HEK293T (cell line): ENCODE measurements at regions not wholly inside any gene's neighbourhood (a gene's known extent, or its start where the extent isn't known, plus 50 kb on each side); places are given as distances from the start of the nearest gene placed in this dataset.

Source experiments
- CTBP1 ChIP-seq: fragments of 450-650 bp; IDR thresholded peaks from 2 replicates; pipeline ENCODE4 v1.6.1; 2016; ENCODE audit warnings: borderline replicate concordance
- ELF4 ChIP-seq: fragments of 450-650 bp; IDR thresholded peaks from 2 replicates; pipeline ENCODE4 v1.6.1; 2017; ENCODE audit warnings: antibody characterized with exemption
- FOXM1 ChIP-seq: fragments of 450-650 bp; IDR thresholded peaks from 2 replicates; pipeline ENCODE4 v1.6.1; 2017; ENCODE audit warnings: mild to moderate bottlenecking, borderline replicate concordance
- L3MBTL2 ChIP-seq: fragments of 450-650 bp; conservative IDR thresholded peaks from 2 replicates; pipeline ENCODE4 v1.6.1; 2016; ENCODE audit warnings: mild to moderate bottlenecking
- LEF1 ChIP-seq: fragments of 450-650 bp; IDR thresholded peaks from 2 replicates; pipeline ENCODE4 v1.6.1; 2017; ENCODE audit warnings: mild to moderate bottlenecking, borderline replicate concordance
- SP1 ChIP-seq: fragments of 450-650 bp; IDR thresholded peaks from 2 replicates; pipeline ENCODE4 v1.6.1; 2017
- SUZ12 ChIP-seq: fragments of 450-650 bp; IDR thresholded peaks from 2 replicates; pipeline ENCODE4 v1.6.1; 2016; ENCODE audit warnings: mild to moderate bottlenecking
- TF ChIP-seq, protein P1 (sequence below): fragments of 450-650 bp; IDR thresholded peaks from 2 replicates; pipeline ENCODE4 v1.6.1; 2016

DNA sequence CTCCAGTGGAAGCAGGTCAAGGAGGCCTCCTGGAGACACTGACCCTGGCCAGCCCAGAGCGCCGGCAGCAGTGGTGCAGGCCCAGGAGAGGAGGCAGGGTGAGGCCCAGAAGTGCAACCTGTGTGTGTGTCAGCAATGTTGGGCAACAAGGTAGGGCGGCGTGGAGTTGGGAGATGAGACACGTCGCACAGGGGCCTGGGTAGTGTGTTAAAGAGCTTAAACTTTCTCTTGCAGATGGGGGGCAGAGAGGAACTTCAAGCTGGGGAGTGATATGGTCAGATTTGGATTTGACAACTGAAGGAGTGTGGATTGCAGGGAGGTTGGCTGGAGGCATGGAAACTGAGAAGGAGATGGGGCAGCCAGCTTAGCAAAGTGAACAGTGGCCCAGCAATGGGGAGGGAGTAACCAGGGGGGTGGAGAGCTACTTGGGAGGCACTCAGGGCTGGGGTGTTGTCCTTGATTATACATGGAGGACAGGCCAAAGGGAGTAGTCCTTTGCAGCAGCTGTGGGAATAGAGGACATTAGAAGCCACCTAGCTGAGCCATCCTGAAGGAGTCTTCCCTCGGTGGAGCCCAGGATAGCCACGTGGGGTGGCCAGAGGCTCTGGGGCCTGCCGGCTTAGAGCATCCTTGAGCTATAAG, 278.6 kb upstream of the HS6ST1 start:
- TF ChIP-seq FOXM1, result no peak
- no peak for TF ChIP-seq LEF1
- TF ChIP-seq SUZ12, result no peak
- TF ChIP-seq CTBP1, result no peak
- no peak for TF ChIP-seq L3MBTL2
- no peak for TF ChIP-seq SP1
- TF ChIP-seq, protein P1, sequence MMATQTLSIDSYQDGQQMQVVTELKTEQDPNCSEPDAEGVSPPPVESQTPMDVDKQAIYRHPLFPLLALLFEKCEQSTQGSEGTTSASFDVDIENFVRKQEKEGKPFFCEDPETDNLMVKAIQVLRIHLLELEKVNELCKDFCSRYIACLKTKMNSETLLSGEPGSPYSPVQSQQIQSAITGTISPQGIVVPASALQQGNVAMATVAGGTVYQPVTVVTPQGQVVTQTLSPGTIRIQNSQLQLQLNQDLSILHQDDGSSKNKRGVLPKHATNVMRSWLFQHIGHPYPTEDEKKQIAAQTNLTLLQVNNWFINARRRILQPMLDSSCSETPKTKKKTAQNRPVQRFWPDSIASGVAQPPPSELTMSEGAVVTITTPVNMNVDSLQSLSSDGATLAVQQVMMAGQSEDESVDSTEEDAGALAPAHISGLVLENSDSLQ, result no peak
- no peak for TF ChIP-seq ELF4
